Neuronal stem cell (in vitro differentiated cells): ENCODE measurements at regions not wholly inside any gene's neighbourhood (a gene's known extent, or its start where the extent isn't known, plus 50 kb on each side); places are given as distances from the start of the nearest gene placed in this dataset.

Experiments
- DNase-seq: peaks from one replicate; pipeline ENCODE4 v3.0.0-alpha.2; 2013; ENCODE audit warnings: low spot score
- H2AFZ ChIP-seq: one replicate; pipeline ENCODE4 v1.6.1; 2013; ENCODE audit warnings: mild to moderate bottlenecking, low read length, inconsistent platforms
- H2AK5ac ChIP-seq: 2 replicates; pipeline ENCODE4 v1.6.1; 2013; ENCODE audit warnings: low read depth, mild to moderate bottlenecking, inconsistent platforms, low read length, moderate library complexity, mixed read lengths
- H2BK120ac ChIP-seq: 2 replicates; pipeline ENCODE4 v1.6.1; 2013; ENCODE audit warnings: low read depth, mild to moderate bottlenecking, inconsistent platforms, low read length, moderate library complexity, mixed read lengths
- H2BK12ac ChIP-seq: one replicate; pipeline ENCODE4 v1.6.1; 2013; ENCODE audit warnings: low read length, inconsistent platforms
- H2BK15ac ChIP-seq: 2 replicates; pipeline ENCODE4 v1.6.1; 2013; ENCODE audit warnings: mild to moderate bottlenecking, low read length, inconsistent platforms, mixed read lengths
- H2BK5ac ChIP-seq: one replicate; pipeline ENCODE4 v1.6.1; 2013; ENCODE audit warnings: inconsistent platforms, mild to moderate bottlenecking, low read length, moderate library complexity
- H3K14ac ChIP-seq: one replicate; pipeline ENCODE4 v1.6.1; 2013; ENCODE audit warnings: low read length, inconsistent platforms
- H3K18ac ChIP-seq: 2 replicates; pipeline ENCODE4 v1.6.1; 2013; ENCODE audit warnings: low read length, inconsistent platforms
- H3K23ac ChIP-seq: 2 replicates; pipeline ENCODE4 v1.6.1; 2013; ENCODE audit warnings: low read depth, mild to moderate bottlenecking, mixed read lengths, low read length, inconsistent platforms; ENCODE audit not compliant: poor library complexity
- H3K27ac ChIP-seq: replicated peaks from 3 replicates; pipeline ENCODE4 v1.5.1; 2013; ENCODE audit warnings: low read length, inconsistent platforms
- H3K27me3 ChIP-seq, 3 experiments: 2 replicates each; pipeline ENCODE4 v1.6.1; 2013; ENCODE audit warnings: low read length in 3 of 3, mild to moderate bottlenecking in 2 of 3, inconsistent platforms in 1 of 3, low read depth in 1 of 3, mixed read lengths in 1 of 3, moderate library complexity in 1 of 3; ENCODE audit not compliant: control insufficient read depth in 3 of 3, insufficient read depth in 3 of 3
- H3K36me3 ChIP-seq, 2 donors: replicated peaks in 1 of 2; 2 replicates each; pipeline ENCODE4 v1.6.1; 2013; ENCODE audit warnings: low read length in 2 of 2; ENCODE audit not compliant: control insufficient read depth in 2 of 2, insufficient read depth in 2 of 2
- H3K4ac ChIP-seq: 2 replicates; pipeline ENCODE4 v1.6.1; 2013; ENCODE audit warnings: inconsistent platforms, mild to moderate bottlenecking, low read length, moderate library complexity
- H3K4me1 ChIP-seq, 2 donors: 1 replicate in 1 of 2; 2 replicates in 1 of 2; pipeline ENCODE4 v1.6.1; 2013; ENCODE audit warnings: low read length in 2 of 2, low read depth in 1 of 2; ENCODE audit not compliant: control insufficient read depth in 2 of 2, insufficient read depth in 1 of 2
- H3K4me2 ChIP-seq: one replicate; pipeline ENCODE4 v1.6.1; 2013; ENCODE audit warnings: mild to moderate bottlenecking, low read length, inconsistent platforms; ENCODE audit not compliant: insufficient read depth, poor library complexity, severe bottlenecking
- H3K4me3 ChIP-seq, 2 donors: 2 replicates each; pipeline ENCODE4 v1.5.1; 2013; ENCODE audit warnings: low read length in 2 of 2, mild to moderate bottlenecking in 2 of 2, inconsistent platforms in 1 of 2, moderate library complexity in 1 of 2
- H3K79me1 ChIP-seq: one replicate; pipeline ENCODE4 v1.6.1; 2013; ENCODE audit warnings: low read depth, mild to moderate bottlenecking, inconsistent platforms, low read length, moderate library complexity
- H3K9ac ChIP-seq: one replicate; pipeline ENCODE4 v1.6.1; 2013; ENCODE audit warnings: mild to moderate bottlenecking, low read depth, low read length, inconsistent platforms; ENCODE audit not compliant: poor library complexity
- H3K9me3 ChIP-seq, 2 donors: replicated peaks in 1 of 2; 2 replicates each; pipeline versions ENCODE3 to v1.6.1; 2013; ENCODE audit warnings: low read length in 2 of 2, mild to moderate bottlenecking in 2 of 2, inconsistent platforms in 1 of 2, low read depth in 1 of 2, mixed read lengths in 1 of 2, moderate library complexity in 1 of 2; ENCODE audit not compliant: control insufficient read depth in 2 of 2, insufficient read depth in 1 of 2
- H4K8ac ChIP-seq: one replicate; pipeline ENCODE4 v1.6.1; 2013; ENCODE audit warnings: low read depth, mild to moderate bottlenecking, inconsistent platforms, low read length, moderate library complexity
- H4K91ac ChIP-seq: one replicate; pipeline ENCODE4 v1.6.1; 2013; ENCODE audit warnings: low read length, low read depth, mild to moderate bottlenecking, inconsistent platforms; ENCODE audit not compliant: poor library complexity
- WGBS, 2 donors: extraction: QIAGEN DNeasy Blood & Tissue Kit; methylation state at CpG; one replicate each; pipeline ENCODE4 v1.1.7; 2013; ENCODE audit warnings: missing lambda C conversion rate in 2 of 2, mixed read lengths in 1 of 2; ENCODE audit not compliant: insufficient read length in 2 of 2, insufficient replicate concordance in 1 of 2; ENCODE audit errors: extremely low coverage in 2 of 2; 5-methylcytosine and 5-hydroxymethylcytosine counted together

DNA sequence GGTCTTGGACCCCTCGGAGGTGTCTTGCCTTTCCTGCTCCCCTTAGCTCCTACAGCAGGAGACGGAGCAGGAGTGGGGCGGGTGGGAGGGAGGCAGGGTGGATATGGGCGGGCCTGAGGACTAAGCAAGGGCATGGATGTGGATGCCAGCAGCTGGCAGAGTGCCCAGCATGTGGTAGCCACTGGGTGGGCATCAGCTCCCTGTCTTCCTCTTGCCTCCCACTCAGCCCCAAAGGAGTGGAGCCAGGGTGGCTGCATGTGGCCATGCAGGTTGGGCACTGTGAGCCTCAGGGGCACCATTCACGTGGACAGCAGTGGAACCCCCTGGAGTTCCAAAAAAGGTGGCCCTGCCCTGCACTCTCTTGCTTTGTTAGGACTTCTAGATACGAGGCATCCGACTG, 90.1 kb upstream of the TBCA start:
- peaks cover 0 to 2% of the 10 kb centered on the region in 2 donors for H3K4me1 ChIP-seq
- no peak overlapping the region for H4K8ac ChIP-seq
- no peak overlapping the region for H3K14ac ChIP-seq
- H3K4ac ChIP-seq: no peak overlapping the region
- no peak overlapping the region for H3K4me2 ChIP-seq
- H2BK12ac ChIP-seq: no peak overlapping the region
- no peaks in the 10 kb centered on the region for H3K79me1 ChIP-seq
- H2BK15ac ChIP-seq: no peak overlapping the region
- no peak overlapping the region for H2BK120ac ChIP-seq
- no peak overlapping the region for H3K23ac ChIP-seq
- H3K27me3 ChIP-seq: peaks cover 0 to 87% (median 0%) of the 10 kb centered on the region in 3 experiments
- H3K27ac ChIP-seq: no peak overlapping the region
- no peak overlapping the region for H2AFZ ChIP-seq
- H2BK5ac ChIP-seq: no peak overlapping the region
- no peak for DNase-seq
- H3K9me3 ChIP-seq: no peaks in the 10 kb centered on the region
- H3K4me3 ChIP-seq: no peak overlapping the region
- H3K9ac ChIP-seq: no peak overlapping the region
- H3K18ac ChIP-seq: peak overlapping the region; percentile 55
- no peaks in the 10 kb centered on the region for H3K36me3 ChIP-seq
- whole genome bisulfite sequencing, 2 donors: no CpG with 5 or more reads among the region's 7 CpGs
- no peak overlapping the region for H2AK5ac ChIP-seq
- no peak overlapping the region for H4K91ac ChIP-seq

DNA sequence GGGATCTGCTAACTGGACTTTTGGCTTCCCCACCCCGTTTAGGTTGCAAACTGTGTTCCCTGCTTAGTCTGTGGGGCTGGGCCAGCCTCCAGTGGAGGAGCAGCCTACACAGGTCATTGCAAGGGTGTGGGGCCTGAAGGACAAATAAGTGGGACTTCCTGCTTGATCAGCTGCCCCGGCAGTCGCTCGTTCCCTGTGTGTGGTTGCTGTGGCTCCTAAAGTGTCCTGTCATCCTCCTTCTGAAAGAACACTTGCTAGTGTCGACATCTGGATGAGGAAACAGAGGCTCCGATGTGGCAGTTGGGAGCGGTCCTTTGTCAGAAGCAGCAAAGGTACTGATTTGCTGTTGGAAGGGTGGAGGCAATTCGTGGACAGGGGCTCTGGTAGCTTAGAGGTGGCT, 88.9 kb upstream of the TBCA start:
- Histone ChIP-seq H2AK5ac (no peak overlapping the region), H3K27me3 (peaks cover 0 to 94% (median 0%) of the 10 kb centered on the region in 3 experiments), H2BK120ac (no peak overlapping the region), H3K18ac (peak overlapping the region; percentile 54), H4K8ac (no peak overlapping the region), H3K23ac (no peak overlapping the region), H3K9ac (peak overlapping the region; percentile 74), H3K14ac (no peak overlapping the region), H2BK15ac (peak overlapping the region; percentile 71), H3K4me3 (no peak overlapping the region), H2AFZ (no peak overlapping the region), H3K9me3 (no peaks in the 10 kb centered on the region), H4K91ac (no peak overlapping the region), H3K27ac (no peak overlapping the region), H3K4ac (no peak overlapping the region), H3K36me3 (no peaks in the 10 kb centered on the region), H2BK5ac (no peak overlapping the region), H2BK12ac (no peak overlapping the region), H3K4me1 (peaks cover 0 to 2% of the 10 kb centered on the region in 2 donors), H3K79me1 (no peaks in the 10 kb centered on the region), H3K4me2 (no peak overlapping the region)
- no peak for DNase-seq
- WGBS, 2 donors: no CpG with 5 or more reads among the region's 8 CpGs

DNA sequence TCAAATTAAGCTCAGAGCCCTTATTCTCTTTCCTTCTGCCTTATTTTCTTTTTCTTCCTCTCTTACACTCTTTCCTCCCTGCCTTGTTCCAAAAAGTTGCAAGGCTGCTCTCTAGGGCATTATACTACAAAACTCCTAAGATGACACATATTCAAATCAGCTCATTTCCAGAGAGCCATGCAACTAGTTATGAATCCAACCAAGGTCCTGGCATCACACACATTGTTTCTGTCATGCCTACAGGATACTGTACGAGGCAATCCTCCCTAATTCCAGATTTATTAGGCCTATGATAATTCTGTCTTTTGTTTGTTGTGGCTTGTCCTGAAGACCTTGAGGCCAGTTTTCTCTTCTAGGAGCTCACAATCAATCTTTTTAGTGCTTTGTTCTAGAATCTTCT, 87.0 kb upstream of the TBCA start:
- Histone ChIP-seq H2BK15ac (no peak overlapping the region), H3K36me3 (no peaks in the 10 kb centered on the region), H3K4me1 (no peaks in the 10 kb centered on the region), H3K79me1 (no peaks in the 10 kb centered on the region), H2BK5ac (no peak overlapping the region), H3K14ac (no peak overlapping the region), H3K9me3 (no peaks in the 10 kb centered on the region), H3K9ac (no peak overlapping the region), H4K8ac (no peak overlapping the region), H3K27me3 (peaks cover 0 to 88% (median 0%) of the 10 kb centered on the region in 3 experiments), H3K4me3 (no peak overlapping the region), H2AFZ (no peak overlapping the region), H4K91ac (no peak overlapping the region), H3K27ac (no peak overlapping the region), H3K23ac (no peak overlapping the region), H2BK12ac (no peak overlapping the region), H2BK120ac (no peak overlapping the region), H3K4me2 (no peak overlapping the region), H3K4ac (no peak overlapping the region), H3K18ac (no peak overlapping the region), H2AK5ac (no peak overlapping the region)
- no peak for DNase-seq
- no CpG with 5 or more reads among the region's 1 CpG for WGBS, 2 donors

DNA sequence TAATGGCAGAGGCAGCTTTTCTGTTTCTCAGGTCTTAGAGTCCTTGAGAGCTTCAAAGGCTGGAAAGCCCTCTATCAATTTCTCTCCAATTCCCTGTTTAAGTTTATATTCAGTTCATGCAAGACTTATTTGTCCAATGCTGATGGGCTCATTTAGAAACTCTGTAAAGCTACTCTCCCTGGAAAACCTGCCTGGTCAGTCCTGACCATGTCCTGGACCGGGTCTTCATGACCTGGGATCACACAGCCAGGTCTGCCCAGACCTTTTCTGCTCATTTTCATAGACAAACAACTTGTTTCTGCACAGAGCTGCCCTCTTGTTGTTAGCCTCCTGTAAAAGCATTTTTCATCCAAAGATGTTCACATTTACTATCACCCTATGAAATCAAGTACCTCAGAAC, 85.4 kb upstream of the TBCA start:
- Histone ChIP-seq H3K4me3 (no peak overlapping the region), H3K36me3 (no peaks in the 10 kb centered on the region), H3K4me1 (no peaks in the 10 kb centered on the region), H2BK12ac (no peak overlapping the region), H4K91ac (no peak overlapping the region), H3K27ac (no peak overlapping the region), H3K27me3 (peaks cover 0 to 87% (median 0%) of the 10 kb centered on the region in 3 experiments), H3K4ac (no peak overlapping the region), H2BK5ac (no peak overlapping the region), H2AK5ac (no peak overlapping the region), H3K9me3 (peaks cover 0 to 2% of the 10 kb centered on the region in 2 donors), H3K23ac (no peak overlapping the region), H3K9ac (no peak overlapping the region), H3K4me2 (no peak overlapping the region), H2BK120ac (no peak overlapping the region), H3K14ac (no peak overlapping the region), H2AFZ (no peak overlapping the region), H2BK15ac (no peak overlapping the region), H4K8ac (no peak overlapping the region), H3K18ac (no peak overlapping the region), H3K79me1 (no peaks in the 10 kb centered on the region)
- no CpG with 5 or more reads among the region's 1 CpG for WGBS, 2 donors
- DNase-seq: no peak
